Endothelial cell of umbilical vein (primary cell): ENCODE measurements at regions not wholly inside any gene's neighbourhood (a gene's known extent, or its start where the extent isn't known, plus 50 kb on each side); places are given as distances from the start of the nearest gene placed in this dataset.

ENCODE experiments used
- BruUV-seq: library from RNA; stranded (reverse); fragments of 400-500 nt; replicated peaks from 2 replicates; lab custom pipeline; 2021; lab: Mats Ljungman, UMichigan
- CTCF ChIA-PET: fragments of 300-600, 350-600 bp; sonication (Branson Sonifier 250); formaldehyde crosslinking; loops from one replicate; lab custom pipeline; 2021; ENCODE audit warnings: antibody characterized with exemption, inconsistent platforms; lab: Charles Lee
- POLR2A ChIA-PET: fragments of 300-600, 350-600 bp; sonication (Branson Sonifier 250); formaldehyde crosslinking; loops from one replicate; lab custom pipeline; 2021; ENCODE audit warnings: antibody characterized with exemption, inconsistent platforms; lab: Charles Lee
- DNase-seq: peaks from one replicate; pipeline ENCODE4 v3.0.0-alpha.2; 2011; ENCODE audit warnings: low read depth, low spot score
- FAIRE-seq: peaks from 2 replicates; lab custom pipeline; 2011; peaks lifted over from hg19 to GRCh38; lab: Jason Lieb, UNC
- H2AFZ ChIP-seq: 2 replicates; pipeline ENCODE4 v1.6.0; 2012; ENCODE audit warnings: low read depth, low read length, control low read depth, inconsistent platforms
- H3K27ac ChIP-seq: 2 replicates; pipeline ENCODE4 v1.5.1; 2011; ENCODE audit warnings: low read depth, mild to moderate bottlenecking, control low read depth, low read length, moderate library complexity; ENCODE audit not compliant: insufficient read depth
- H3K27me3 ChIP-seq, 2 experiments: 2 replicates each; pipeline versions ENCODE4 v1.6.0 to v1.6.1; 2011; ENCODE audit warnings: low read length in 2 of 2, mixed read lengths in 1 of 2; ENCODE audit not compliant: control insufficient read depth in 2 of 2, insufficient read depth in 2 of 2
- H3K36me3 ChIP-seq, 2 experiments: 2 replicates in 1 of 2; 3 replicates in 1 of 2; pipeline ENCODE4 v1.5.1; 2011; ENCODE audit warnings: low read length in 2 of 2, mild to moderate bottlenecking in 1 of 2, moderate library complexity in 1 of 2; ENCODE audit not compliant: control insufficient read depth in 2 of 2, insufficient read depth in 2 of 2; ENCODE audit errors: extremely low read depth in 1 of 2
- H3K4me1 ChIP-seq: 3 replicates; pipeline ENCODE4 v1.5.1; 2011; ENCODE audit warnings: mild to moderate bottlenecking, low read length; ENCODE audit not compliant: control insufficient read depth, insufficient read depth; ENCODE audit errors: extremely low read depth
- H3K4me2 ChIP-seq: 2 replicates; pipeline ENCODE4 v1.6.1; 2011; ENCODE audit warnings: low read length, control low read depth, mixed read lengths; ENCODE audit not compliant: insufficient read depth
- H3K4me3 ChIP-seq, 3 experiments: fragments of 200-600 bp in 1 of 3; sonication (generic), shearing (Covaris generic) in 1 of 3; replicated peaks in 1 of 3; 2 replicates each; pipeline ENCODE4 v1.5.1; 2011 to 2016; ENCODE audit warnings: control low read depth in 3 of 3, low read length in 3 of 3, mild to moderate bottlenecking in 2 of 3, inconsistent platforms in 1 of 3, low read depth in 1 of 3, moderate library complexity in 1 of 3; ENCODE audit not compliant: insufficient read depth in 1 of 3
- H3K79me2 ChIP-seq: 2 replicates; pipeline ENCODE4 v1.6.0; 2012; ENCODE audit warnings: low read length, inconsistent platforms; ENCODE audit not compliant: control insufficient read depth, insufficient read depth
- H3K9ac ChIP-seq: replicated peaks from 2 replicates; pipeline ENCODE3; 2011; ENCODE audit warnings: low read length, control low read depth; ENCODE audit not compliant: insufficient read depth; ENCODE audit errors: extremely low read depth
- H3K9me1 ChIP-seq: replicated peaks from 3 replicates; pipeline ENCODE4 v1.6.0; 2011; ENCODE audit warnings: mild to moderate bottlenecking, low read length; ENCODE audit not compliant: control insufficient read depth, insufficient read depth; ENCODE audit errors: extremely low read depth
- H3K9me3 ChIP-seq: replicated peaks from 2 replicates; pipeline ENCODE4 v1.5.1; 2012; ENCODE audit warnings: low read length, inconsistent platforms; ENCODE audit not compliant: control insufficient read depth, insufficient read depth
- H4K20me1 ChIP-seq: replicated peaks from 2 replicates; pipeline ENCODE3; 2011; ENCODE audit warnings: mild to moderate bottlenecking, low read length; ENCODE audit not compliant: control insufficient read depth, insufficient read depth; ENCODE audit errors: extremely low read depth
- EZH2 ChIP-seq: IDR thresholded peaks from 2 replicates; pipeline ENCODE4 v1.6.1; 2012; ENCODE audit warnings: borderline replicate concordance, low read depth, mild to moderate bottlenecking, moderate library complexity, low read length, inconsistent platforms; ENCODE audit not compliant: severe bottlenecking
- FOS ChIP-seq: IDR thresholded peaks from 2 replicates; pipeline ENCODE4 v1.6.1; 2011; ENCODE audit warnings: mild to moderate bottlenecking, low read length, moderate library complexity, borderline replicate concordance; ENCODE audit not compliant: insufficient read depth
- GATA2 ChIP-seq: IDR thresholded peaks from 2 replicates; pipeline ENCODE4 v1.7.0; 2011; ENCODE audit warnings: low read depth, mild to moderate bottlenecking, moderate library complexity, mixed read lengths, low read length; ENCODE audit not compliant: insufficient read length, insufficient read depth
- JUN ChIP-seq: IDR thresholded peaks from 2 replicates; pipeline ENCODE4 v1.6.1; 2011; ENCODE audit warnings: borderline replicate concordance, low read depth; ENCODE audit not compliant: insufficient read length, insufficient read depth
- MYC ChIP-seq: IDR thresholded peaks from one replicate; pipeline ENCODE4 v1.6.1; 2011; ENCODE audit warnings: mild to moderate bottlenecking, low read depth, low read length
- POLR2A ChIP-seq: IDR thresholded peaks from 2 replicates; pipeline ENCODE4 v1.6.1; 2012; ENCODE audit warnings: low read depth, mild to moderate bottlenecking, control low read depth, low read length
- POLR2AphosphoS5 ChIP-seq: IDR thresholded peaks from 2 replicates; pipeline ENCODE4 v1.6.1; 2012; ENCODE audit warnings: low read depth, mild to moderate bottlenecking, control low read depth, low read length, moderate library complexity; ENCODE audit not compliant: insufficient read depth
- dilution Hi-C: fragments of 300-500 bp; cut with MboI; formaldehyde crosslinking; loops from one replicate; pipeline ENCODE4 v1.15.0; 2019; ENCODE audit warnings: low sequenced_read_pairs; ENCODE audit not compliant: extremely low pct_ligation_motif_present
- intact Hi-C: fragments of 100-400 bp; cut with micrococcal nuclease; formaldehyde crosslinking; loops from one replicate; pipeline ENCODE4 v1.10.0; 2022
- TF ChIP-seq, protein P1 (sequence below): IDR thresholded peaks from 2 replicates; pipeline ENCODE4 v1.6.1; 2011; ENCODE audit not compliant: insufficient read depth, insufficient read length
- TF ChIP-seq, protein P2 (sequence below), 2 donors: IDR thresholded peaks; 1 replicate in 1 of 2; 2 replicates in 1 of 2; pipeline ENCODE4 v1.5.1; 2011; ENCODE audit warnings: low read length in 2 of 2, mild to moderate bottlenecking in 2 of 2, moderate library complexity in 2 of 2, control low read depth in 1 of 2, inconsistent platforms in 1 of 2, low read depth in 1 of 2; ENCODE audit not compliant: insufficient read depth in 1 of 2; ENCODE audit errors: extremely low read depth in 1 of 2

DNA sequence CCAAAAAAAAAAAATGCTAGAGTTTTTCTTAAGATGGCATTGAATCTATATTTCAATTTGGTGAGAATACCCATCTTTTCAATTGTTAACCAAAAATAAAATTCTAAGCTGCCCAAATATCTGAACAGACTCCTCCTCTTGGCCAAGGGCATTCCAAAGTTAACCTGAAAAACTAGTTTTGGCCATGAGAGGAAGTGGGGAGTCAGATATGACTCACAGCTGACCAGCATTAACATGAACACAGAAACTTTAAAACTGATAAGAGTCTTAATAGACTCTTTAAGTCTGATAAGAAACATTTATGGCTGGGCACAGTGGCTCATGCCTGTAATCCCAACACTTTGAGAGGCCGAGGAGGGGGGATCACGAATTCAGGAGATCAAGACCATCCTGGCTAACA lies 171.3 kb downstream of the FAXC start:
- Histone ChIP-seq H3K9me3 (peaks cover 2% of the 10 kb centered on the region), H3K9me1 (no peaks in the 10 kb centered on the region), H4K20me1 (no peaks in the 10 kb centered on the region), H3K4me3 (no peak overlapping the region), H3K4me1 (no peaks in the 10 kb centered on the region), H3K27me3 (no peaks in the 10 kb centered on the region), H3K79me2 (no peaks in the 10 kb centered on the region), H3K9ac (no peak overlapping the region), H2AFZ (no peak overlapping the region), H3K4me2 (no peak overlapping the region), H3K36me3 (no peaks in the 10 kb centered on the region), H3K27ac (no peak overlapping the region)
- POLR2A ChIA-PET: no interaction called here
- no peak for FAIRE-seq
- CTCF ChIA-PET: no interaction called here
- no peak for TF ChIP-seq POLR2AphosphoS5
- TF ChIP-seq EZH2: no peak
- TF ChIP-seq MYC: no peak
- no peak for TF ChIP-seq JUN
- TF ChIP-seq, protein P1, sequence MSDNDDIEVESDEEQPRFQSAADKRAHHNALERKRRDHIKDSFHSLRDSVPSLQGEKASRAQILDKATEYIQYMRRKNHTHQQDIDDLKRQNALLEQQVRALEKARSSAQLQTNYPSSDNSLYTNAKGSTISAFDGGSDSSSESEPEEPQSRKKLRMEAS: no peak
- no peak for TF ChIP-seq FOS
- no peak for TF ChIP-seq GATA2
- TF ChIP-seq, protein P2, sequence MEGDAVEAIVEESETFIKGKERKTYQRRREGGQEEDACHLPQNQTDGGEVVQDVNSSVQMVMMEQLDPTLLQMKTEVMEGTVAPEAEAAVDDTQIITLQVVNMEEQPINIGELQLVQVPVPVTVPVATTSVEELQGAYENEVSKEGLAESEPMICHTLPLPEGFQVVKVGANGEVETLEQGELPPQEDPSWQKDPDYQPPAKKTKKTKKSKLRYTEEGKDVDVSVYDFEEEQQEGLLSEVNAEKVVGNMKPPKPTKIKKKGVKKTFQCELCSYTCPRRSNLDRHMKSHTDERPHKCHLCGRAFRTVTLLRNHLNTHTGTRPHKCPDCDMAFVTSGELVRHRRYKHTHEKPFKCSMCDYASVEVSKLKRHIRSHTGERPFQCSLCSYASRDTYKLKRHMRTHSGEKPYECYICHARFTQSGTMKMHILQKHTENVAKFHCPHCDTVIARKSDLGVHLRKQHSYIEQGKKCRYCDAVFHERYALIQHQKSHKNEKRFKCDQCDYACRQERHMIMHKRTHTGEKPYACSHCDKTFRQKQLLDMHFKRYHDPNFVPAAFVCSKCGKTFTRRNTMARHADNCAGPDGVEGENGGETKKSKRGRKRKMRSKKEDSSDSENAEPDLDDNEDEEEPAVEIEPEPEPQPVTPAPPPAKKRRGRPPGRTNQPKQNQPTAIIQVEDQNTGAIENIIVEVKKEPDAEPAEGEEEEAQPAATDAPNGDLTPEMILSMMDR (IDR thresholded peaks at IDR 0.05; ENCODE audit: extremely low read depth in 1 of 2, insufficient read depth in 1 of 2, low read depth in 1 of 2, low read length in 2 of 2): no peak
- no peak for TF ChIP-seq POLR2A
- intact Hi-C loops (no loop called here), dilution Hi-C loops (no loop called here)
- BruUV-seq: no TSS peak
- no peak for DNase-seq
